ENCODE measurements at regions not wholly inside any gene's neighbourhood (a gene's known extent, or its start where the extent isn't known, plus 50 kb on each side); places are given as distances from the start of the nearest gene placed in this dataset.
A peak's percentile ranks its signal among the peaks of the same experiment; 100 is the strongest.

- DNase-seq (ENCODE audit: low spot score) = no peak
These were observed 55.7 kb upstream of the OR5AN1 start for GRCh38 chr11:59302991-59303390.

GRCh38 chr11:59295435-59295834, 63.3 kb upstream of the OR5AN1 start:
- no peak for DNase-seq (ENCODE audit: low spot score)

- DNase-seq (ENCODE audit: low spot score) = no peak
These were observed 66.1 kb upstream of the OR5AN1 start for GRCh38 chr11:59292611-59293010.

- DNase-seq (ENCODE audit: low spot score) = no peak
These were observed 67.5 kb upstream of the OR5AN1 start for GRCh38 chr11:59291228-59291627.

GRCh38 chr11:59289356-59290181, 69.1 kb upstream of the OR5AN1 start:
- no peak for DNase-seq (ENCODE audit: low spot score)

GRCh38 chr11:59285716-59286260, 72.9 kb upstream of the OR5AN1 start:
- no peak for DNase-seq (ENCODE audit: low spot score)

GRCh38 chr11:59284773-59285129, 72.0 kb upstream of the MPEG1 start:
- no peak for DNase-seq (ENCODE audit: low spot score)

- peak; percentile 48 for DNase-seq (ENCODE audit: low spot score)
These were observed 71.4 kb upstream of the MPEG1 start for GRCh38 chr11:59283825-59284772.

GRCh38 chr11:59283311-59283710, 70.6 kb upstream of the MPEG1 start:
- DNase-seq (ENCODE audit: low spot score) = no peak

- DNase-seq (ENCODE audit: low spot score) = no peak
These were observed 68.5 kb upstream of the MPEG1 start for GRCh38 chr11:59281177-59281576.

- DNase-seq (ENCODE audit: low spot score) = no peak
These were observed 60.7 kb upstream of the MPEG1 start for GRCh38 chr11:59273373-59273841.

- no peak for DNase-seq (ENCODE audit: low spot score)
These were observed 60.1 kb upstream of the MPEG1 start for GRCh38 chr11:59272771-59273372.

GRCh38 chr11:59271811-59272327, 59.1 kb upstream of the MPEG1 start:
- DNase-seq (ENCODE audit: low spot score) = no peak

GRCh38 chr11:59271247-59271755, 58.6 kb upstream of the MPEG1 start:
- DNase-seq (ENCODE audit: low spot score) = no peak

GRCh38 chr11:59267736-59268475, 55.2 kb upstream of the MPEG1 start:
- DNase-seq (ENCODE audit: low spot score) = no peak

GRCh38 chr11:59267196-59267595, 54.5 kb upstream of the MPEG1 start:
- no peak for DNase-seq (ENCODE audit: low spot score)

- no peak for DNase-seq (ENCODE audit: low spot score)
These were observed 53.8 kb upstream of the MPEG1 start for GRCh38 chr11:59266491-59266890.

- DNase-seq (ENCODE audit: low spot score) = no peak
These were observed 53.0 kb upstream of the MPEG1 start for GRCh38 chr11:59265735-59266134.

- no peak for DNase-seq (ENCODE audit: low spot score)
These were observed 52.0 kb upstream of the MPEG1 start for GRCh38 chr11:59264736-59265135.

- no peak for DNase-seq (ENCODE audit: low spot score)
These were observed 50.6 kb upstream of the MPEG1 start for GRCh38 chr11:59263225-59263894.
